ENCODE measurements at regions not wholly inside any gene's neighbourhood (a gene's known extent, or its start where the extent isn't known, plus 50 kb on each side); places are given as distances from the start of the nearest gene placed in this dataset.
"Not testable (repeated sequence)": the region's sequence is repeated elsewhere in the genome, so short reads cannot be mapped to it uniquely, and the experiment has no call there.

GRCh38 chr10:109067031-109067430 is 856.3 kb downstream of the XPNPEP1 start:
- TF ChIP-seq, protein P1, sequence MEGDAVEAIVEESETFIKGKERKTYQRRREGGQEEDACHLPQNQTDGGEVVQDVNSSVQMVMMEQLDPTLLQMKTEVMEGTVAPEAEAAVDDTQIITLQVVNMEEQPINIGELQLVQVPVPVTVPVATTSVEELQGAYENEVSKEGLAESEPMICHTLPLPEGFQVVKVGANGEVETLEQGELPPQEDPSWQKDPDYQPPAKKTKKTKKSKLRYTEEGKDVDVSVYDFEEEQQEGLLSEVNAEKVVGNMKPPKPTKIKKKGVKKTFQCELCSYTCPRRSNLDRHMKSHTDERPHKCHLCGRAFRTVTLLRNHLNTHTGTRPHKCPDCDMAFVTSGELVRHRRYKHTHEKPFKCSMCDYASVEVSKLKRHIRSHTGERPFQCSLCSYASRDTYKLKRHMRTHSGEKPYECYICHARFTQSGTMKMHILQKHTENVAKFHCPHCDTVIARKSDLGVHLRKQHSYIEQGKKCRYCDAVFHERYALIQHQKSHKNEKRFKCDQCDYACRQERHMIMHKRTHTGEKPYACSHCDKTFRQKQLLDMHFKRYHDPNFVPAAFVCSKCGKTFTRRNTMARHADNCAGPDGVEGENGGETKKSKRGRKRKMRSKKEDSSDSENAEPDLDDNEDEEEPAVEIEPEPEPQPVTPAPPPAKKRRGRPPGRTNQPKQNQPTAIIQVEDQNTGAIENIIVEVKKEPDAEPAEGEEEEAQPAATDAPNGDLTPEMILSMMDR (IDR thresholded peaks at IDR 0.05; ENCODE audit: insufficient read depth, low read length, poor library complexity, severe bottlenecking), result no peak
- no peak overlapping the region for H3K4me3 ChIP-seq (replicated peaks; ENCODE audit: low read depth, low read length)
- no peak for DNase-seq (ENCODE audit: extremely low read depth, insufficient read length)
- no peaks in the 10 kb centered on the region for H3K27me3 ChIP-seq (replicated peaks; ENCODE audit: control insufficient read depth, insufficient read depth, low read length)
- H3K36me3 ChIP-seq (ENCODE audit: control insufficient read depth, insufficient read depth, low read length), result no peaks in the 10 kb centered on the region

DNA sequence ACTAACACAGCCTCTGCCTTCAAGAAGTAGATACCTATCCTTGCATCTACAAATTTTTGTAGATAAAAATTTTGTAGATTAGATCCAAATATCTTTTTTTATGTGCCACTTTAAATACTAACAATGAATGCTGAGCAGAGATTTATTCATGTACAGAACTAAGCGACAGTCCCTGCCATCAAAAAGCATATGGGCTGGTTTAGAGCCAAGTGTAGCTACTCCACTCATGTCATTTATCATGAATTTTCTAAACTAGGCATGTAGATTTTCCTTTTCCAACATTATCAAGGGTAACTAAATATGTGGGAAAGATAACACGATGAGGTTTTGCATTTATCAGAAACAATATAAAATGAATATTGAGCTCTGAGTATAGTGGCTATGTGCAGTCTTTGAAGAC is 857.5 kb downstream of the XPNPEP1 start:
- Histone ChIP-seq H3K4me3 (replicated peaks; ENCODE audit: low read depth, low read length) (no peak overlapping the region), H3K27me3 (replicated peaks; ENCODE audit: control insufficient read depth, insufficient read depth, low read length) (no peaks in the 10 kb centered on the region), H3K36me3 (ENCODE audit: control insufficient read depth, insufficient read depth, low read length) (no peaks in the 10 kb centered on the region)
- TF ChIP-seq, protein P1 (IDR thresholded peaks at IDR 0.05; ENCODE audit: insufficient read depth, low read length, poor library complexity, severe bottlenecking), result no peak
- no peak for DNase-seq (ENCODE audit: extremely low read depth, insufficient read length)

DNA sequence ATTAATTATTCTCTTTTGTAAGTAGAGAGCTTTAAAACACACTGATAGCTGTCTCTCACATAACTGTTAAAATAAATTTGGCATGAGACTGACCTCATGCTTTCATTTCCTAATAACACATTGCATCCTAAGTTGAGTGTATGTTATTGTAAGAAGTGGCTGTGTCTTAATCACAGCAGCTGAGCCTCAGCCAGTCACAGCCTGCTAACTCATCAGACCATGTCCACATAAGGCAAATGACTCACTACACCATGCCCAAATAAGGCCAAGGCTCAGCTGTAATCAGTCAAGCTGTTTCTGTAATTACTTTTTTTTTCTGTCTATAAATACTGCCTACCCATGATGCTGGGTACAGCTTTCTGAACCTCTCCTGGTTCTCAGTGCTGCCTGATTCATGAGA is 860.9 kb downstream of the XPNPEP1 start:
- TF ChIP-seq, protein P1 (IDR thresholded peaks at IDR 0.05; ENCODE audit: insufficient read depth, low read length, poor library complexity, severe bottlenecking), result no peak
- Histone ChIP-seq H3K4me3 (replicated peaks; ENCODE audit: low read depth, low read length) (no peak overlapping the region), H3K36me3 (ENCODE audit: control insufficient read depth, insufficient read depth, low read length) (no peaks in the 10 kb centered on the region), H3K27me3 (replicated peaks; ENCODE audit: control insufficient read depth, insufficient read depth, low read length) (no peaks in the 10 kb centered on the region)
- no peak for DNase-seq (ENCODE audit: extremely low read depth, insufficient read length)

- Histone ChIP-seq H3K4me3 (replicated peaks; ENCODE audit: low read depth, low read length) (no peak overlapping the region), H3K27me3 (replicated peaks; ENCODE audit: control insufficient read depth, insufficient read depth, low read length) (no peaks in the 10 kb centered on the region), H3K36me3 (ENCODE audit: control insufficient read depth, insufficient read depth, low read length) (no peaks in the 10 kb centered on the region)
- TF ChIP-seq, protein P1 (IDR thresholded peaks at IDR 0.05; ENCODE audit: insufficient read depth, low read length, poor library complexity, severe bottlenecking), result no peak
- no peak for DNase-seq (ENCODE audit: extremely low read depth, insufficient read length)
These were observed 868.1 kb downstream of the XPNPEP1 start for GRCh38 chr10:109055243-109055642.

- Histone ChIP-seq H3K27me3 (replicated peaks; ENCODE audit: control insufficient read depth, insufficient read depth, low read length) (no peaks in the 10 kb centered on the region), H3K36me3 (ENCODE audit: control insufficient read depth, insufficient read depth, low read length) (no peaks in the 10 kb centered on the region), H3K4me3 (replicated peaks; ENCODE audit: low read depth, low read length) (no peak overlapping the region)
- DNase-seq (ENCODE audit: extremely low read depth, insufficient read length), result no peak
- TF ChIP-seq, protein P1 (IDR thresholded peaks at IDR 0.05; ENCODE audit: insufficient read depth, low read length, poor library complexity, severe bottlenecking), result no peak
These were observed 875.5 kb downstream of the XPNPEP1 start for GRCh38 chr10:109047856-109048255.

- H3K27me3 ChIP-seq (replicated peaks; ENCODE audit: control insufficient read depth, insufficient read depth, low read length); H3K4me3 ChIP-seq (replicated peaks; ENCODE audit: low read depth, low read length); H3K36me3 ChIP-seq (ENCODE audit: control insufficient read depth, insufficient read depth, low read length); DNase-seq (ENCODE audit: extremely low read depth, insufficient read length): not testable (repeated sequence)
These were observed 876.9 kb downstream of the XPNPEP1 start for GRCh38 chr10:109046427-109046826.

All from GM06990 (cell line).